ENCODE measurements at regions not wholly inside any gene's neighbourhood (a gene's known extent, or its start where the extent isn't known, plus 50 kb on each side); places are given as distances from the start of the nearest gene placed in this dataset.

GRCh38 chr18:24878289-24878688 lies 417.9 kb downstream of the HRH4 start:
- Histone ChIP-seq H4K20me1 (no peaks in the 10 kb centered on the region), H3K4me2 (no peak overlapping the region), H3K4me3 (no peak overlapping the region), H3K9me3 (no peaks in the 10 kb centered on the region), H3K27ac (no peak overlapping the region), H3K27me3 (no peaks in the 10 kb centered on the region), H3K9ac (no peak overlapping the region), H3K36me3 (no peaks in the 10 kb centered on the region), H3K4me1 (peaks cover 11% of the 10 kb centered on the region)
- TF ChIP-seq Cebpa-rat (IDR thresholded peaks at IDR 0.05), result no peak

- H3K36me3 ChIP-seq, result no peaks in the 10 kb centered on the region
- H3K9me3 ChIP-seq, result no peaks in the 10 kb centered on the region
- H3K4me3 ChIP-seq, result no peak overlapping the region
- H3K27me3 ChIP-seq, result no peaks in the 10 kb centered on the region
- no peaks in the 10 kb centered on the region for H4K20me1 ChIP-seq
- H3K4me1 ChIP-seq, result peaks cover 4% of the 10 kb centered on the region; the same call in 1 of the 2 replicates
- no peak for TF ChIP-seq Cebpa-rat (IDR thresholded peaks at IDR 0.05)
- no peak overlapping the region for H3K27ac ChIP-seq
- no peak overlapping the region for H3K9ac ChIP-seq
- H3K4me2 ChIP-seq, result no peak overlapping the region
Observed at GRCh38 chr18:24885276-24885675, 424.8 kb downstream of the HRH4 start.

GRCh38 chr18:24894880-24895279 lies 434.4 kb downstream of the HRH4 start:
- Histone ChIP-seq H3K4me3 (no peak overlapping the region), H3K9me3 (no peaks in the 10 kb centered on the region), H3K36me3 (no peaks in the 10 kb centered on the region), H3K4me2 (no peak overlapping the region), H3K4me1 (no peaks in the 10 kb centered on the region), H3K27me3 (no peaks in the 10 kb centered on the region), H3K27ac (no peak overlapping the region), H4K20me1 (no peaks in the 10 kb centered on the region), H3K9ac (no peak overlapping the region)
- TF ChIP-seq Cebpa-rat (IDR thresholded peaks at IDR 0.05), result no peak

GRCh38 chr18:24897461-24897860 lies 437.0 kb downstream of the HRH4 start:
- Histone ChIP-seq H3K27ac (no peak overlapping the region), H3K4me3 (no peak overlapping the region), H3K36me3 (no peaks in the 10 kb centered on the region), H3K27me3 (no peaks in the 10 kb centered on the region), H3K9me3 (no peaks in the 10 kb centered on the region), H3K4me1 (no peaks in the 10 kb centered on the region), H4K20me1 (no peaks in the 10 kb centered on the region), H3K9ac (no peak overlapping the region), H3K4me2 (no peak overlapping the region)
- TF ChIP-seq Cebpa-rat (IDR thresholded peaks at IDR 0.05), result no peak

GRCh38 chr18:24910221-24910620 lies 441.7 kb downstream of the ZNF521 start:
- Histone ChIP-seq H4K20me1 (no peaks in the 10 kb centered on the region), H3K36me3 (no peaks in the 10 kb centered on the region), H3K4me1 (no peaks in the 10 kb centered on the region), H3K27me3 (no peaks in the 10 kb centered on the region), H3K9me3 (no peaks in the 10 kb centered on the region), H3K27ac (no peak overlapping the region), H3K9ac (no peak overlapping the region), H3K4me3 (no peak overlapping the region), H3K4me2 (no peak overlapping the region)
- TF ChIP-seq Cebpa-rat (IDR thresholded peaks at IDR 0.05), result no peak

GRCh38 chr18:24913507-24914170 lies 438.3 kb downstream of the ZNF521 start:
- Histone ChIP-seq H4K20me1 (no peaks in the 10 kb centered on the region), H3K4me2 (no peak overlapping the region), H3K4me1 (no peaks in the 10 kb centered on the region), H3K36me3 (no peaks in the 10 kb centered on the region), H3K27me3 (no peaks in the 10 kb centered on the region), H3K4me3 (no peak overlapping the region), H3K9ac (no peak overlapping the region), H3K27ac (no peak overlapping the region), H3K9me3 (no peaks in the 10 kb centered on the region)
- no peak for TF ChIP-seq Cebpa-rat (IDR thresholded peaks at IDR 0.05)

- no peak overlapping the region for H3K9ac ChIP-seq
- no peak for TF ChIP-seq Cebpa-rat (IDR thresholded peaks at IDR 0.05)
- no peaks in the 10 kb centered on the region for H3K9me3 ChIP-seq
- no peak overlapping the region for H3K4me2 ChIP-seq
- no peak overlapping the region for H3K27ac ChIP-seq
- H4K20me1 ChIP-seq, result no peaks in the 10 kb centered on the region
- H3K27me3 ChIP-seq, result no peaks in the 10 kb centered on the region
- H3K4me1 ChIP-seq, result no peaks in the 10 kb centered on the region
- H3K4me3 ChIP-seq, result no peak overlapping the region
- H3K36me3 ChIP-seq, result no peaks in the 10 kb centered on the region
Observed at GRCh38 chr18:24914171-24914525, 437.8 kb downstream of the ZNF521 start.

- no peaks in the 10 kb centered on the region for H4K20me1 ChIP-seq
- H3K27ac ChIP-seq, result no peak overlapping the region
- no peaks in the 10 kb centered on the region for H3K4me1 ChIP-seq
- H3K4me3 ChIP-seq, result no peak overlapping the region
- no peak for TF ChIP-seq Cebpa-rat (IDR thresholded peaks at IDR 0.05)
- H3K9ac ChIP-seq, result no peak overlapping the region
- no peaks in the 10 kb centered on the region for H3K27me3 ChIP-seq
- no peaks in the 10 kb centered on the region for H3K36me3 ChIP-seq
- H3K4me2 ChIP-seq, result no peak overlapping the region
- no peaks in the 10 kb centered on the region for H3K9me3 ChIP-seq
Observed at GRCh38 chr18:24914685-24915084, 437.3 kb downstream of the ZNF521 start.

GRCh38 chr18:24915547-24915946 lies 436.4 kb downstream of the ZNF521 start:
- no peaks in the 10 kb centered on the region for H4K20me1 ChIP-seq
- H3K4me3 ChIP-seq, result no peak overlapping the region
- H3K9ac ChIP-seq, result no peak overlapping the region
- H3K4me1 ChIP-seq, result no peaks in the 10 kb centered on the region
- no peak overlapping the region for H3K27ac ChIP-seq
- no peaks in the 10 kb centered on the region for H3K9me3 ChIP-seq
- no peaks in the 10 kb centered on the region for H3K27me3 ChIP-seq
- no peak for TF ChIP-seq Cebpa-rat (IDR thresholded peaks at IDR 0.05)
- H3K4me2 ChIP-seq, result no peak overlapping the region
- H3K36me3 ChIP-seq, result no peaks in the 10 kb centered on the region

- Histone ChIP-seq H3K36me3 (no peaks in the 10 kb centered on the region), H4K20me1 (no peaks in the 10 kb centered on the region), H3K4me1 (0 out of 2 replicates have a peak, but pooled peaks cover 5% of the 10 kb centered on the region), H3K4me2 (no peak overlapping the region), H3K9ac (no peak overlapping the region), H3K27me3 (no peaks in the 10 kb centered on the region), H3K9me3 (no peaks in the 10 kb centered on the region), H3K4me3 (no peak overlapping the region), H3K27ac (no peak overlapping the region)
- no peak for TF ChIP-seq Cebpa-rat (IDR thresholded peaks at IDR 0.05)
Observed at GRCh38 chr18:24917767-24918166, 434.2 kb downstream of the ZNF521 start.

- no peak overlapping the region for H3K9ac ChIP-seq
- no peak overlapping the region for H3K4me2 ChIP-seq
- no peaks in the 10 kb centered on the region for H3K36me3 ChIP-seq
- no peak overlapping the region for H3K4me3 ChIP-seq
- no peak overlapping the region for H3K27ac ChIP-seq
- no peaks in the 10 kb centered on the region for H3K9me3 ChIP-seq
- H4K20me1 ChIP-seq, result no peaks in the 10 kb centered on the region
- 0 out of 2 replicates have a peak, but pooled peaks cover 10% of the 10 kb centered on the region for H3K4me1 ChIP-seq
- no peaks in the 10 kb centered on the region for H3K27me3 ChIP-seq
- no peak for TF ChIP-seq Cebpa-rat (IDR thresholded peaks at IDR 0.05)
Observed at GRCh38 chr18:24918257-24918656, 433.7 kb downstream of the ZNF521 start.

Measured in BLaER1 (cell line).